CD4-positive, alpha-beta memory T cell (primary cell): ENCODE measurements at regions not wholly inside any gene's neighbourhood (a gene's known extent, or its start where the extent isn't known, plus 50 kb on each side); places are given as distances from the start of the nearest gene placed in this dataset.
A peak's percentile ranks its signal among the peaks of the same experiment; 100 is the strongest.

Experiments
- CTCF ChIA-PET: fragments of 350-600 bp; sonication (Branson Sonifier 250); formaldehyde crosslinking; loops from one replicate; lab custom pipeline; 2021; ENCODE audit warnings: inconsistent platforms; ENCODE audit not compliant: partially characterized antibody; lab: Charles Lee
- POLR2A ChIA-PET: fragments of 350-600 bp; sonication (Branson Sonifier 250); formaldehyde crosslinking; loops from one replicate; lab custom pipeline; 2021; ENCODE audit not compliant: partially characterized antibody; lab: Charles Lee
- DNase-seq, 5 donors: peaks; one replicate each; pipeline versions ENCODE4 v3.0.0 to v3.0.0-alpha.2; 2020 to 2022; ENCODE audit warnings: mixed read lengths in 1 of 5
- H3K27ac ChIP-seq: one replicate; pipeline ENCODE4 v1.7.0; 2013; ENCODE audit warnings: low read depth, low read length
- H3K27me3 ChIP-seq: 2 replicates; pipeline ENCODE4 v1.7.0; 2013; ENCODE audit warnings: mild to moderate bottlenecking, low read length, moderate library complexity; ENCODE audit not compliant: insufficient read depth
- H3K36me3 ChIP-seq: 2 replicates; pipeline ENCODE4 v1.7.0; 2013; ENCODE audit warnings: mild to moderate bottlenecking, low read length, moderate library complexity; ENCODE audit not compliant: insufficient read depth
- H3K4me1 ChIP-seq: 2 replicates; pipeline ENCODE4 v1.7.0; 2013; ENCODE audit warnings: mild to moderate bottlenecking, low read length, moderate library complexity; ENCODE audit not compliant: insufficient read depth
- H3K4me3 ChIP-seq, 2 donors: one replicate each; pipeline ENCODE4 v1.7.0; 2013; ENCODE audit warnings: low read length in 2 of 2, mild to moderate bottlenecking in 1 of 2
- H3K9me3 ChIP-seq, 2 donors: one replicate each; pipeline ENCODE4 v1.7.0; 2013; ENCODE audit warnings: low read length in 2 of 2, control low read depth in 1 of 2; ENCODE audit not compliant: control insufficient read depth in 1 of 2
- H3K27ac Mint-ChIP-seq, 7 donors: one replicate each; pipeline ENCODE4 v1.8.0; 2020 to 2021; ENCODE audit warnings: mixed read lengths in 7 of 7, mild to moderate bottlenecking in 6 of 7, inconsistent platforms in 3 of 7, moderate library complexity in 3 of 7
- H3K27me3 Mint-ChIP-seq, 2 donors: one replicate each; pipeline ENCODE4 v1.8.0; 2020 to 2021; ENCODE audit warnings: mixed read lengths in 2 of 2
- H3K36me3 Mint-ChIP-seq, 2 donors: one replicate each; pipeline ENCODE4 v1.8.0; 2020 to 2021; ENCODE audit warnings: mixed read lengths in 2 of 2, inconsistent platforms in 1 of 2, mild to moderate bottlenecking in 1 of 2
- H3K4me1 Mint-ChIP-seq, 4 donors: one replicate each; pipeline ENCODE4 v1.8.0; 2020 to 2021; ENCODE audit warnings: mixed read lengths in 4 of 4, mild to moderate bottlenecking in 1 of 4
- H3K4me3 Mint-ChIP-seq, 8 donors: one replicate each; pipeline ENCODE4 v1.8.0; 2020 to 2021; ENCODE audit warnings: mixed read lengths in 8 of 8, mild to moderate bottlenecking in 7 of 8, moderate library complexity in 6 of 8, inconsistent platforms in 3 of 8
- H3K9me3 Mint-ChIP-seq, 8 donors: one replicate each; pipeline ENCODE4 v1.8.0; 2020 to 2021; ENCODE audit warnings: mixed read lengths in 8 of 8, mild to moderate bottlenecking in 5 of 8, inconsistent platforms in 3 of 8, moderate library complexity in 1 of 8
- intact Hi-C: fragments of 100-400 bp; cut with micrococcal nuclease; formaldehyde crosslinking; loops from one replicate; pipeline ENCODE4 v1.15.1; 2023

- Histone ChIP-seq H3K4me3 (no peak overlapping the region), H3K9me3 (no peaks in the 10 kb centered on the region), H3K36me3 (no peaks in the 10 kb centered on the region), H3K4me1 (no peaks in the 10 kb centered on the region), H3K27me3 (no peaks in the 10 kb centered on the region), H3K27ac (no peak overlapping the region)
- Mint-ChIP-seq H3K9me3 (peaks cover 0 to 6% (median 0%) of the 10 kb centered on the region in 8 donors), H3K4me3 (no peak overlapping the region), H3K27ac (no peak overlapping the region), H3K4me1 (no peaks in the 10 kb centered on the region), H3K36me3 (no peaks in the 10 kb centered on the region), H3K27me3 (peaks cover 0 to 4% of the 10 kb centered on the region in 2 donors)
- ChIA-PET POLR2A (no interaction called here), CTCF (no interaction called here)
- intact Hi-C loops, result no loop called here
- no peak for DNase-seq
Observed at GRCh38 chr1:208857465-208857864, 613.3 kb upstream of the PLXNA2 start.

- Mint-ChIP-seq H3K36me3 (no peaks in the 10 kb centered on the region), H3K4me3 (no peak overlapping the region), H3K9me3 (peaks cover 0 to 6% (median 0%) of the 10 kb centered on the region in 8 donors), H3K4me1 (no peaks in the 10 kb centered on the region), H3K27ac (peak overlapping the region in 1 of 7 donors; percentile 8), H3K27me3 (peaks cover 0 to 4% of the 10 kb centered on the region in 2 donors)
- DNase-seq, result no peak
- Histone ChIP-seq H3K27me3 (no peaks in the 10 kb centered on the region), H3K27ac (no peak overlapping the region), H3K4me1 (no peaks in the 10 kb centered on the region), H3K9me3 (no peaks in the 10 kb centered on the region), H3K4me3 (no peak overlapping the region), H3K36me3 (no peaks in the 10 kb centered on the region)
- intact Hi-C loops, result no loop called here
- POLR2A ChIA-PET, result no interaction called here
- CTCF ChIA-PET, result no interaction called here
Observed at GRCh38 chr1:208858738-208859137, 614.6 kb upstream of the PLXNA2 start.

- ChIA-PET POLR2A (no interaction called here), CTCF (no interaction called here)
- Histone ChIP-seq H3K27ac (no peak overlapping the region), H3K27me3 (no peaks in the 10 kb centered on the region), H3K9me3 (no peaks in the 10 kb centered on the region), H3K4me3 (no peak overlapping the region), H3K36me3 (no peaks in the 10 kb centered on the region), H3K4me1 (no peaks in the 10 kb centered on the region)
- DNase-seq, result no peak
- no peaks in the 10 kb centered on the region for H3K36me3 Mint-ChIP-seq
- H3K27ac Mint-ChIP-seq, result no peak overlapping the region
- H3K9me3 Mint-ChIP-seq, result peaks cover 0 to 4% (median under 1%) of the 10 kb centered on the region in 8 donors
- intact Hi-C loops, result no loop called here
- no peaks in the 10 kb centered on the region for H3K27me3 Mint-ChIP-seq
- H3K4me3 Mint-ChIP-seq, result no peak overlapping the region
- no peaks in the 10 kb centered on the region for H3K4me1 Mint-ChIP-seq
Observed at GRCh38 chr1:208864366-208864965, 620.3 kb upstream of the PLXNA2 start.

- Mint-ChIP-seq H3K27ac (no peak overlapping the region), H3K36me3 (no peaks in the 10 kb centered on the region), H3K4me3 (no peak overlapping the region), H3K27me3 (no peaks in the 10 kb centered on the region), H3K9me3 (peaks cover 0 to 11% (median under 1%) of the 10 kb centered on the region in 8 donors), H3K4me1 (peaks cover 0 to 1% (median 0%) of the 10 kb centered on the region in 4 donors)
- no peaks in the 10 kb centered on the region for H3K36me3 ChIP-seq
- H3K27me3 ChIP-seq, result no peaks in the 10 kb centered on the region
- intact Hi-C loops, result no loop called here
- H3K4me3 ChIP-seq, result no peak overlapping the region
- H3K9me3 ChIP-seq, result no peaks in the 10 kb centered on the region
- ChIA-PET POLR2A (no interaction called here), CTCF (no interaction called here)
- no peaks in the 10 kb centered on the region for H3K4me1 ChIP-seq
- DNase-seq, result no peak
- no peak overlapping the region for H3K27ac ChIP-seq
Observed at GRCh38 chr1:208866386-208866955, 622.3 kb upstream of the PLXNA2 start.

- H3K4me3 Mint-ChIP-seq, result no peak overlapping the region
- intact Hi-C loops, result no loop called here
- no peaks in the 10 kb centered on the region for H3K36me3 Mint-ChIP-seq
- Histone ChIP-seq H3K27ac (no peak overlapping the region), H3K9me3 (no peaks in the 10 kb centered on the region), H3K4me1 (no peaks in the 10 kb centered on the region), H3K36me3 (no peaks in the 10 kb centered on the region), H3K27me3 (no peaks in the 10 kb centered on the region), H3K4me3 (no peak overlapping the region)
- ChIA-PET POLR2A (no interaction called here), CTCF (no interaction called here)
- H3K27ac Mint-ChIP-seq, result no peak overlapping the region
- H3K4me1 Mint-ChIP-seq, result peaks cover 0 to 1% (median 0%) of the 10 kb centered on the region in 4 donors
- peaks cover 0 to 12% (median 1%) of the 10 kb centered on the region in 8 donors for H3K9me3 Mint-ChIP-seq
- no peak for DNase-seq
- no peaks in the 10 kb centered on the region for H3K27me3 Mint-ChIP-seq
Observed at GRCh38 chr1:208868554-208868953, 624.4 kb upstream of the PLXNA2 start.

GRCh38 chr1:208874915-208875314 lies 630.7 kb upstream of the PLXNA2 start:
- H3K9me3 Mint-ChIP-seq, result peaks cover 0 to 11% (median 4%) of the 10 kb centered on the region in 8 donors
- no peak for DNase-seq
- intact Hi-C loops, result no loop called here
- no peak overlapping the region for H3K4me3 ChIP-seq
- no peak overlapping the region for H3K27ac Mint-ChIP-seq
- H3K27me3 ChIP-seq, result no peaks in the 10 kb centered on the region
- H3K4me3 Mint-ChIP-seq, result no peak overlapping the region
- H3K9me3 ChIP-seq, result no peaks in the 10 kb centered on the region
- POLR2A ChIA-PET, result no interaction called here
- no peaks in the 10 kb centered on the region for H3K27me3 Mint-ChIP-seq
- H3K36me3 Mint-ChIP-seq, result no peaks in the 10 kb centered on the region
- no peaks in the 10 kb centered on the region for H3K4me1 Mint-ChIP-seq
- no peak overlapping the region for H3K27ac ChIP-seq
- no peaks in the 10 kb centered on the region for H3K4me1 ChIP-seq
- H3K36me3 ChIP-seq, result no peaks in the 10 kb centered on the region
- CTCF ChIA-PET, result no interaction called here

- CTCF ChIA-PET, result no interaction called here
- intact Hi-C loops, result no loop called here
- Histone ChIP-seq H3K27ac (no peak overlapping the region), H3K36me3 (no peaks in the 10 kb centered on the region), H3K27me3 (no peaks in the 10 kb centered on the region), H3K9me3 (no peaks in the 10 kb centered on the region), H3K4me3 (no peak overlapping the region), H3K4me1 (no peaks in the 10 kb centered on the region)
- H3K9me3 Mint-ChIP-seq, result peaks cover 0 to 1% (median 0%) of the 10 kb centered on the region in 8 donors
- peaks cover 0 to 2% of the 10 kb centered on the region in 2 donors for H3K27me3 Mint-ChIP-seq
- DNase-seq, result no peak
- no peaks in the 10 kb centered on the region for H3K4me1 Mint-ChIP-seq
- no peak overlapping the region for H3K4me3 Mint-ChIP-seq
- no peaks in the 10 kb centered on the region for H3K36me3 Mint-ChIP-seq
- POLR2A ChIA-PET, result no interaction called here
- no peak overlapping the region for H3K27ac Mint-ChIP-seq
Observed at GRCh38 chr1:208879022-208879421, 634.8 kb upstream of the PLXNA2 start.
